NCI-H226 (cell line): ENCODE measurements at regions not wholly inside any gene's neighbourhood (a gene's known extent, or its start where the extent isn't known, plus 50 kb on each side); places are given as distances from the start of the nearest gene placed in this dataset.

Experiments used
- DNase-seq: peaks from one replicate; pipeline ENCODE4 v3.0.0-alpha.2; 2015

- peak; percentile 96 for DNase-seq
These were observed 209.7 kb downstream of the SKIDA1 start for GRCh38 chr10:21315645-21316220.

- peak; percentile 80 for DNase-seq
These were observed 210.4 kb downstream of the SKIDA1 start for GRCh38 chr10:21314906-21315644.

- DNase-seq, result no peak
These were observed 211.3 kb downstream of the SKIDA1 start for GRCh38 chr10:21314111-21314626.

- no peak for DNase-seq
These were observed 211.8 kb downstream of the SKIDA1 start for GRCh38 chr10:21313691-21314090.

GRCh38 chr10:21311426-21311825 lies 214.1 kb downstream of the SKIDA1 start:
- no peak for DNase-seq

GRCh38 chr10:21309427-21309826 lies 216.1 kb downstream of the SKIDA1 start:
- DNase-seq, result no peak

GRCh38 chr10:21308946-21309345 lies 216.5 kb downstream of the SKIDA1 start:
- no peak for DNase-seq

GRCh38 chr10:21308018-21308417 lies 217.5 kb downstream of the SKIDA1 start:
- DNase-seq, result no peak

- no peak for DNase-seq
These were observed 220.9 kb downstream of the SKIDA1 start for GRCh38 chr10:21304608-21305007.

GRCh38 chr10:21304198-21304597 lies 221.3 kb downstream of the SKIDA1 start:
- DNase-seq, result peak; percentile 92

GRCh38 chr10:21300551-21300950 lies 224.9 kb downstream of the SKIDA1 start:
- no peak for DNase-seq

- DNase-seq, result no peak
These were observed 226.2 kb downstream of the SKIDA1 start for GRCh38 chr10:21299330-21299729.

GRCh38 chr10:21298701-21299100 lies 226.8 kb downstream of the SKIDA1 start:
- DNase-seq, result no peak

GRCh38 chr10:21297603-21298383 lies 227.7 kb downstream of the SKIDA1 start:
- no peak for DNase-seq

GRCh38 chr10:21296575-21297355 lies 228.7 kb downstream of the SKIDA1 start:
- DNase-seq, result no peak

GRCh38 chr10:21293518-21294356 lies 231.7 kb downstream of the SKIDA1 start:
- DNase-seq, result no peak

GRCh38 chr10:21292763-21293517 lies 232.5 kb downstream of the SKIDA1 start:
- DNase-seq, result peak; percentile 94

GRCh38 chr10:21290499-21291160 lies 234.9 kb downstream of the SKIDA1 start:
- DNase-seq, result no peak

GRCh38 chr10:21289961-21290360 lies 235.5 kb downstream of the SKIDA1 start:
- DNase-seq, result no peak

GRCh38 chr10:21289271-21289670 lies 236.2 kb downstream of the SKIDA1 start:
- no peak for DNase-seq
